Peyer's patch (tissue), 4 donors: ENCODE measurements at regions not wholly inside any gene's neighbourhood (a gene's known extent, or its start where the extent isn't known, plus 50 kb on each side); places are given as distances from the start of the nearest gene placed in this dataset.
A peak's percentile ranks its signal among the peaks of the same experiment; 100 is the strongest.

ENCODE experiments used
- DNase-seq, 3 donors: peaks; one replicate each; pipeline ENCODE4 v3.0.0-alpha.2; 2017 to 2019
- H3K27ac ChIP-seq, 4 donors: fragments of 200-600 bp; sonication (generic); one replicate each; pipeline ENCODE4 v1.5.1; 2016 to 2019
- H3K27me3 ChIP-seq, 2 donors: fragments of 200-600 bp; sonication (generic); one replicate each; pipeline ENCODE4 v1.5.1; 2019
- H3K36me3 ChIP-seq, 3 donors: fragments of 200-600 bp; sonication (generic); one replicate each; pipeline ENCODE4 v1.5.1; 2016 to 2019
- H3K4me1 ChIP-seq, 4 donors: fragments of 200-600 bp; sonication (generic); one replicate each; pipeline ENCODE4 v1.5.1; 2016 to 2019
- H3K4me3 ChIP-seq, 4 donors: fragments of 200-600 bp; sonication (generic); 1 replicate in 3 of 4; 2 replicates in 1 of 4; pipeline ENCODE4 v1.5.1; 2016 to 2019; ENCODE audit warnings: mild to moderate bottlenecking in 1 of 4
- H3K9me3 ChIP-seq, 4 donors: fragments of 200-600 bp; sonication (generic); one replicate each; pipeline ENCODE4 v1.5.1; 2016 to 2019; ENCODE audit warnings: mild to moderate bottlenecking in 1 of 4
- POLR2A ChIP-seq, 2 donors: fragments of 450-650 bp; IDR thresholded peaks; one replicate each; pipeline ENCODE4 v1.5.1; 2017; ENCODE audit warnings: antibody characterized with exemption in 2 of 2, mild to moderate bottlenecking in 2 of 2, moderate library complexity in 2 of 2
- TF ChIP-seq, protein P1 (sequence below), 6 experiments: fragments of 450-650 bp in 4 of 6; fragments of 200-600 bp in 2 of 6; sonication (generic) in 1 of 6; IDR thresholded peaks; one replicate each; pipeline ENCODE4 v1.5.1; 2017 to 2019; ENCODE audit warnings: antibody characterized with exemption in 6 of 6, mild to moderate bottlenecking in 3 of 6, moderate library complexity in 1 of 6

GRCh38 chr9:129334105-129334935, 156.3 kb upstream of the IER5L start:
- Histone ChIP-seq H3K4me1 (peaks cover 6 to 35% (median 15%) of the 10 kb centered on the region in 4 donors), H3K27ac (peak overlapping the region; percentile 24 to 82 (median 73)), H3K4me3 (peak overlapping the region in 2 of 4 donors; percentile 26 to 43), H3K27me3 (no peaks in the 10 kb centered on the region), H3K36me3 (no peaks in the 10 kb centered on the region), H3K9me3 (peaks cover 0 to 3% (median 0%) of the 10 kb centered on the region in 4 donors)
- DNase-seq: peak; percentile 47 to 86 (median 81)
- no peak for TF ChIP-seq POLR2A (IDR thresholded peaks at IDR 0.05)
- TF ChIP-seq, protein P1, sequence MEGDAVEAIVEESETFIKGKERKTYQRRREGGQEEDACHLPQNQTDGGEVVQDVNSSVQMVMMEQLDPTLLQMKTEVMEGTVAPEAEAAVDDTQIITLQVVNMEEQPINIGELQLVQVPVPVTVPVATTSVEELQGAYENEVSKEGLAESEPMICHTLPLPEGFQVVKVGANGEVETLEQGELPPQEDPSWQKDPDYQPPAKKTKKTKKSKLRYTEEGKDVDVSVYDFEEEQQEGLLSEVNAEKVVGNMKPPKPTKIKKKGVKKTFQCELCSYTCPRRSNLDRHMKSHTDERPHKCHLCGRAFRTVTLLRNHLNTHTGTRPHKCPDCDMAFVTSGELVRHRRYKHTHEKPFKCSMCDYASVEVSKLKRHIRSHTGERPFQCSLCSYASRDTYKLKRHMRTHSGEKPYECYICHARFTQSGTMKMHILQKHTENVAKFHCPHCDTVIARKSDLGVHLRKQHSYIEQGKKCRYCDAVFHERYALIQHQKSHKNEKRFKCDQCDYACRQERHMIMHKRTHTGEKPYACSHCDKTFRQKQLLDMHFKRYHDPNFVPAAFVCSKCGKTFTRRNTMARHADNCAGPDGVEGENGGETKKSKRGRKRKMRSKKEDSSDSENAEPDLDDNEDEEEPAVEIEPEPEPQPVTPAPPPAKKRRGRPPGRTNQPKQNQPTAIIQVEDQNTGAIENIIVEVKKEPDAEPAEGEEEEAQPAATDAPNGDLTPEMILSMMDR (IDR thresholded peaks at IDR 0.05): peak in 3 of 6 experiments; percentile 8 to 33 (median 15)

DNA sequence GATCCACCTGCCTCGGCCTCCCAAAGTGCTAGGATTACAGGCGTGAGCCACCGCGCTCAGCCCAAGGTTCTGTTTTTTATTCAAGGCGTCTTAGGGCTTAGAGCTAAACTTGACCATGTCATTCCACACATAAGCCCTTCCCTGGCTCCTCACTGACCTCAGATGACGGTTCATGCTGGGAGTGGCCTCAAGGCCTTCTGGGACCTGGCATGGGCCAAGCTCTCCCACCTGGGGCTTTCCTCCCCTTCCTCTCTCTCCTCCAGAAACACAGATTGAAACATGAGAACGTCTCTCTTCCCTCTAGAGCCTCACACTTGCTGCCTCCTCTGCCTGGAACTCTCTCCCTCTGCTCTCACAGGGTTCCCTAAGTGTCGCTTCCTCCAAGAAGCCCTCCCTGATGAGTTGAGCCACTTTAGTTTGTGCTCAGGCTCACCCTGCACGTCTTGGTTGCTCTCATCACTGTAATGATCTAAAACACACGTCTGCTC, 155.6 kb upstream of the IER5L start:
- H3K4me1 ChIP-seq: peaks cover 6 to 35% (median 15%) of the 10 kb centered on the region in 4 donors
- H3K9me3 ChIP-seq: peaks cover 0 to 3% (median 0%) of the 10 kb centered on the region in 4 donors
- H3K36me3 ChIP-seq: no peaks in the 10 kb centered on the region
- DNase-seq: no peak
- peak overlapping the region; percentile 24 to 82 (median 73) for H3K27ac ChIP-seq
- H3K4me3 ChIP-seq: peak overlapping the region in 1 of 4 donors; percentile 43
- TF ChIP-seq, protein P1 (IDR thresholded peaks at IDR 0.05): no peak
- TF ChIP-seq POLR2A (IDR thresholded peaks at IDR 0.05): no peak
- no peaks in the 10 kb centered on the region for H3K27me3 ChIP-seq

DNA sequence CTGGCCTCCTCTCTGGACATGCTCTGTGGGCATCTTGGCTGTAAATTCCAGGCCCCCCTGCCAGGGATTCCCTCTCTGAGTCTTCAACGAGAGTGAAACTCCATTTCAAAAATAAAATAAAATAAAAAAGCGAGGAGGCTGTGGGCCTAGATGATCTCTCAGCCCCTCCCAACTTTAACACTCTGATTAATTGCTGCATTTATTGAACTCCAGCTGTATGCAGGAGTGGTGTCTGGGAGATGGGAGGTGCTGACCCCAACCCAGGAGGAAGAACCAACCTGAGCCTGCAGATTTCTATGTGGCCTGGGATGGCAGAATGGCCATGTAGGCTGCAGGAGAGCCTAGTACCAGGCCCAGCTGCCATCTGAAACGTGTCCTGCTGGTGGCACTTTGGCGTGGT, 154.5 kb upstream of the IER5L start:
- H3K4me1 ChIP-seq: peaks cover 6 to 35% (median 15%) of the 10 kb centered on the region in 4 donors
- H3K9me3 ChIP-seq: peaks cover 0 to 3% (median 0%) of the 10 kb centered on the region in 4 donors
- DNase-seq: no peak
- H3K4me3 ChIP-seq: no peak overlapping the region
- H3K27ac ChIP-seq: peak overlapping the region in 1 of 4 donors; percentile 27
- TF ChIP-seq, protein P1 (IDR thresholded peaks at IDR 0.05): no peak
- no peak for TF ChIP-seq POLR2A (IDR thresholded peaks at IDR 0.05)
- H3K27me3 ChIP-seq: no peaks in the 10 kb centered on the region
- no peaks in the 10 kb centered on the region for H3K36me3 ChIP-seq

GRCh38 chr9:129331772-129332500, 153.9 kb upstream of the IER5L start:
- Histone ChIP-seq H3K4me3 (no peak overlapping the region), H3K4me1 (peaks cover 6 to 29% (median 15%) of the 10 kb centered on the region in 4 donors), H3K27me3 (no peaks in the 10 kb centered on the region), H3K9me3 (peaks cover 0 to 3% (median 0%) of the 10 kb centered on the region in 4 donors), H3K36me3 (no peaks in the 10 kb centered on the region), H3K27ac (peak overlapping the region in 1 of 4 donors; percentile 27)
- no peak for DNase-seq
- TF ChIP-seq POLR2A (IDR thresholded peaks at IDR 0.05): no peak
- TF ChIP-seq, protein P1 (IDR thresholded peaks at IDR 0.05): no peak

DNA sequence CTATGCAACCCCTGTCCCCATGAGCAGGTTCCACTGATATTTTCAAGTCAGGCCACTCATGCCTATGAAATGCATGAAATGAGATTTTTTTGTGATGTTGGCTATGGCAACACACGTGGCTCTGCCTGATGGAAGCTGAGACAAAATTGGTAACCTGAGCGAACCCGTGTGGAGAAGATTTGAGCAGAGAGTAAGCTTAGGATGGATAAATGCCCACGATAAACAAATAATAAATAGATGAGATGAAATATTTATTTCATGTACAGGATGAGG, 153.4 kb upstream of the IER5L start:
- H3K4me1 ChIP-seq: peaks cover 5 to 24% (median 12%) of the 10 kb centered on the region in 4 donors

More for the DNA sequence above, 153.4 kb upstream of the IER5L start:
- no peak for TF ChIP-seq POLR2A (IDR thresholded peaks at IDR 0.05)
- TF ChIP-seq, protein P1 (IDR thresholded peaks at IDR 0.05): no peak
- no peaks in the 10 kb centered on the region for H3K27me3 ChIP-seq
- no peaks in the 10 kb centered on the region for H3K36me3 ChIP-seq
- DNase-seq: no peak
- no peak overlapping the region for H3K4me3 ChIP-seq
- no peak overlapping the region for H3K27ac ChIP-seq
- peaks cover 0 to 3% (median 0%) of the 10 kb centered on the region in 4 donors for H3K9me3 ChIP-seq
